B cell (primary cell): ENCODE measurements at regions not wholly inside any gene's neighbourhood (a gene's known extent, or its start where the extent isn't known, plus 50 kb on each side); places are given as distances from the start of the nearest gene placed in this dataset.

Experiments used
- ATAC-seq: fragments of 200-7000 bp; cut with Tn5 transposase; one replicate; pipeline ENCODE4 v1.10.0; 2021; ENCODE audit warnings: low read depth, mild to moderate bottlenecking, moderate number of reproducible peaks, moderate library complexity
- CTCF ChIA-PET: fragments of 350-600 bp; sonication (Branson Sonifier 250); formaldehyde crosslinking; loops from one replicate; lab custom pipeline; 2021; ENCODE audit warnings: antibody characterized with exemption, inconsistent platforms; lab: Charles Lee
- POLR2A ChIA-PET: fragments of 350-600 bp; sonication (Branson Sonifier 250); formaldehyde crosslinking; loops from one replicate; lab custom pipeline; 2021; ENCODE audit warnings: antibody characterized with exemption; lab: Charles Lee
- DNase-seq: peaks from one replicate; pipeline ENCODE4 v3.0.0; 2013
- H2AFZ ChIP-seq: 2 replicates; pipeline ENCODE4 v1.6.1; 2012; ENCODE audit warnings: mild to moderate bottlenecking, low read depth, low read length; ENCODE audit not compliant: insufficient read depth, poor library complexity, severe bottlenecking
- H3K27ac ChIP-seq, 2 donors: 1 replicate in 1 of 2; 2 replicates in 1 of 2; pipeline ENCODE4 v1.5.1; 2012 to 2013; ENCODE audit warnings: low read length in 2 of 2, mild to moderate bottlenecking in 2 of 2, moderate library complexity in 1 of 2
- H3K27me3 ChIP-seq, 4 experiments: fragments of 200-600 bp in 1 of 4; sonication (generic) in 1 of 4; replicated peaks in 1 of 4; 1 replicate in 2 of 4; 2 replicates in 2 of 4; pipeline versions ENCODE4 v1.6.1 to v1.7.0; 2013 to 2016; ENCODE audit warnings: low read length in 3 of 4, mild to moderate bottlenecking in 2 of 4, mixed read lengths in 1 of 4, moderate library complexity in 1 of 4; ENCODE audit not compliant: insufficient read depth in 4 of 4, control insufficient read depth in 3 of 4; ENCODE audit errors: control extremely low read depth in 1 of 4
- H3K36me3 ChIP-seq, 2 experiments: replicated peaks in 1 of 2; 1 replicate in 1 of 2; 2 replicates in 1 of 2; pipeline versions ENCODE4 v1.6.1 to v1.7.1; 2013; ENCODE audit warnings: low read length in 1 of 2; ENCODE audit not compliant: insufficient read depth in 2 of 2, control insufficient read depth in 1 of 2; ENCODE audit errors: control extremely low read depth in 1 of 2, extremely low read depth in 1 of 2
- H3K4me1 ChIP-seq, 2 donors: fragments of 200-600 bp in 1 of 2; sonication (generic) in 1 of 2; 1 replicate in 1 of 2; 2 replicates in 1 of 2; pipeline versions ENCODE4 v1.5.1 to v1.6.1; 2013 to 2017; ENCODE audit warnings: low read length in 2 of 2; ENCODE audit not compliant: control insufficient read depth in 2 of 2, insufficient read depth in 2 of 2
- H3K4me2 ChIP-seq: replicated peaks from 2 replicates; pipeline ENCODE3; 2012; ENCODE audit warnings: mild to moderate bottlenecking, low read depth, low read length; ENCODE audit not compliant: poor library complexity, severe bottlenecking
- H3K4me3 ChIP-seq, 5 experiments: fragments of 200-600 bp in 1 of 5; sonication (generic) in 1 of 5; 1 replicate in 3 of 5; 2 replicates in 2 of 5; pipeline versions ENCODE4 v1.5.1 to v1.7.0; 2011 to 2016; ENCODE audit warnings: low read length in 4 of 5, mild to moderate bottlenecking in 4 of 5, low read depth in 2 of 5, control low read depth in 1 of 5, moderate library complexity in 1 of 5; ENCODE audit not compliant: insufficient read depth in 1 of 5; ENCODE audit errors: control extremely low read depth in 1 of 5, extremely low read depth in 1 of 5
- H3K79me2 ChIP-seq: fragments of 200-600 bp; sonication (generic); one replicate; pipeline ENCODE4 v1.6.0; 2016; ENCODE audit warnings: low read length; ENCODE audit not compliant: control insufficient read depth, insufficient read depth
- H3K9ac ChIP-seq: fragments of 200-600 bp; sonication (generic); 2 replicates; pipeline ENCODE4 v1.6.1; 2017; ENCODE audit warnings: mild to moderate bottlenecking, low read length, moderate library complexity
- H3K9me3 ChIP-seq, 3 donors: one replicate each; pipeline versions ENCODE4 v1.6.1 to v1.7.1; 2013; ENCODE audit warnings: low read length in 2 of 3; ENCODE audit not compliant: control insufficient read depth in 2 of 3, insufficient read depth in 1 of 3; ENCODE audit errors: control extremely low read depth in 1 of 3
- H4K20me1 ChIP-seq: 2 replicates; pipeline ENCODE4 v1.6.0; 2012; ENCODE audit warnings: mild to moderate bottlenecking, low read length; ENCODE audit not compliant: insufficient read depth, control insufficient read depth, poor library complexity, severe bottlenecking
- H3K27ac Mint-ChIP-seq: one replicate; pipeline ENCODE4 v1.8.0; 2021; ENCODE audit warnings: mixed read lengths
- H3K27me3 Mint-ChIP-seq: one replicate; pipeline ENCODE4 v1.8.0; 2021; ENCODE audit warnings: mixed read lengths
- H3K4me1 Mint-ChIP-seq: one replicate; pipeline ENCODE4 v1.8.0; 2021; ENCODE audit warnings: mixed read lengths
- H3K4me3 Mint-ChIP-seq: one replicate; pipeline ENCODE4 v1.8.0; 2021; ENCODE audit warnings: mixed read lengths
- H3K9me3 Mint-ChIP-seq: one replicate; pipeline ENCODE4 v1.8.0; 2022; ENCODE audit warnings: mixed read lengths; ENCODE audit not compliant: insufficient read depth
- EZH2 ChIP-seq: IDR thresholded peaks from 2 replicates; pipeline ENCODE4 v1.6.1; 2012; ENCODE audit warnings: borderline replicate concordance, low read depth, mild to moderate bottlenecking, moderate library complexity, low read length; ENCODE audit not compliant: insufficient read depth, poor library complexity, severe bottlenecking
- WGBS: methylation state at CpG from one replicate; pipeline ENCODE4 v1.1.5; 2013; ENCODE audit warnings: missing lambda C conversion rate; ENCODE audit not compliant: insufficient coverage; 5-methylcytosine and 5-hydroxymethylcytosine counted together
- intact Hi-C: fragments of 100-400 bp; cut with micrococcal nuclease; formaldehyde crosslinking; loops from one replicate; pipeline ENCODE4 v1.10.0; 2022
- TF ChIP-seq, protein P1 (sequence below): fragments of 200-600 bp; IDR thresholded peaks from one replicate; pipeline ENCODE4 v1.8.0; 2022; ENCODE audit warnings: antibody characterized with exemption, mild to moderate bottlenecking

GRCh38 chr18:71370671-71371445 lies 1082.0 kb downstream of the SOCS6 start:
- H3K9me3 Mint-ChIP-seq = peaks cover 2% of the 10 kb centered on the region
- H3K4me1 Mint-ChIP-seq = no peaks in the 10 kb centered on the region
- Histone ChIP-seq H3K79me2 (no peaks in the 10 kb centered on the region), H3K4me1 (no peaks in the 10 kb centered on the region), H3K27ac (no peak overlapping the region), H3K36me3 (no peaks in the 10 kb centered on the region), H3K4me3 (no peak overlapping the region), H3K27me3 (no peaks in the 10 kb centered on the region), H2AFZ (no peak overlapping the region), H3K9me3 (peaks cover 0 to 9% (median 8%) of the 10 kb centered on the region in 3 donors), H4K20me1 (no peaks in the 10 kb centered on the region), H3K9ac (no peak overlapping the region), H3K4me2 (no peak overlapping the region)
- TF ChIP-seq EZH2 = no peak
- TF ChIP-seq, protein P1, sequence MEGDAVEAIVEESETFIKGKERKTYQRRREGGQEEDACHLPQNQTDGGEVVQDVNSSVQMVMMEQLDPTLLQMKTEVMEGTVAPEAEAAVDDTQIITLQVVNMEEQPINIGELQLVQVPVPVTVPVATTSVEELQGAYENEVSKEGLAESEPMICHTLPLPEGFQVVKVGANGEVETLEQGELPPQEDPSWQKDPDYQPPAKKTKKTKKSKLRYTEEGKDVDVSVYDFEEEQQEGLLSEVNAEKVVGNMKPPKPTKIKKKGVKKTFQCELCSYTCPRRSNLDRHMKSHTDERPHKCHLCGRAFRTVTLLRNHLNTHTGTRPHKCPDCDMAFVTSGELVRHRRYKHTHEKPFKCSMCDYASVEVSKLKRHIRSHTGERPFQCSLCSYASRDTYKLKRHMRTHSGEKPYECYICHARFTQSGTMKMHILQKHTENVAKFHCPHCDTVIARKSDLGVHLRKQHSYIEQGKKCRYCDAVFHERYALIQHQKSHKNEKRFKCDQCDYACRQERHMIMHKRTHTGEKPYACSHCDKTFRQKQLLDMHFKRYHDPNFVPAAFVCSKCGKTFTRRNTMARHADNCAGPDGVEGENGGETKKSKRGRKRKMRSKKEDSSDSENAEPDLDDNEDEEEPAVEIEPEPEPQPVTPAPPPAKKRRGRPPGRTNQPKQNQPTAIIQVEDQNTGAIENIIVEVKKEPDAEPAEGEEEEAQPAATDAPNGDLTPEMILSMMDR = no peak
- DNase-seq = no peak
- WGBS = 77% methylated on average over 4 of the region's 7 CpGs
- ChIA-PET POLR2A (no interaction called here), CTCF (no interaction called here)
- H3K27ac Mint-ChIP-seq = no peak overlapping the region
- no peak for ATAC-seq
- H3K4me3 Mint-ChIP-seq = no peak overlapping the region
- intact Hi-C loops = no loop called here
- H3K27me3 Mint-ChIP-seq = no peaks in the 10 kb centered on the region

DNA sequence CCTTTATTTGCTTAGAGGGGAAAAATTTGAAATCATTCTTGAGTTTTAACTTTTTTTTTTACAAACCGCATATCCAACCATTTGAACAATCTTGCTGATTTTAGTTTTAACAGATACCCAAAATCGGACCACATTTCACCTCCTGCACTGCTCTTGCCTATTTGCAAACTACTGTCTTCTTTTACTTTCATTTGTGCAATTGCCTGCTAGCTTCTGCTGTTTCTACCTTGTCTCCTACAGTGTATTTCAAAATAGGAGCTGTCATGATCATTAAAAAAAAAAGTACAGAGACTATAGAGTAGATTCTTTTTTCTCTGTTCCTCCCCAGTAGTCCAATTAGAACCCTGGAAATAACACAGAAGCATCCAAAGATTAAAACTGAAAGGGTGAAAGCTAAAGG lies 1081.2 kb downstream of the SOCS6 start:
- CTCF ChIA-PET = no interaction called here
- POLR2A ChIA-PET = no interaction called here
- Mint-ChIP-seq H3K27ac (no peak overlapping the region), H3K27me3 (no peaks in the 10 kb centered on the region), H3K4me1 (no peaks in the 10 kb centered on the region), H3K9me3 (peaks cover 2% of the 10 kb centered on the region), H3K4me3 (no peak overlapping the region)
- 78% methylated on average over 1 of the region's 2 CpGs for WGBS
- Histone ChIP-seq H3K4me2 (no peak overlapping the region), H3K27ac (no peak overlapping the region), H4K20me1 (no peaks in the 10 kb centered on the region), H3K9me3 (peaks cover 0 to 9% (median 8%) of the 10 kb centered on the region in 3 donors), H3K4me3 (no peak overlapping the region), H3K36me3 (no peaks in the 10 kb centered on the region), H2AFZ (no peak overlapping the region), H3K4me1 (no peaks in the 10 kb centered on the region), H3K79me2 (no peaks in the 10 kb centered on the region), H3K9ac (no peak overlapping the region), H3K27me3 (no peaks in the 10 kb centered on the region)
- intact Hi-C loops = no loop called here
- TF ChIP-seq, protein P1 = no peak
- no peak for TF ChIP-seq EZH2
- DNase-seq (no peak), ATAC-seq (no peak)
